Loucy (cell line): ENCODE measurements at regions not wholly inside any gene's neighbourhood (a gene's known extent, or its start where the extent isn't known, plus 50 kb on each side); places are given as distances from the start of the nearest gene placed in this dataset.
"Not testable (repeated sequence)": the region's sequence is repeated elsewhere in the genome, so short reads cannot be mapped to it uniquely, and the experiment has no call there.

Source experiments
- H2AFZ ChIP-seq: fragments of 200-600 bp; sonication (generic); 2 replicates; pipeline ENCODE4 v1.6.0; 2016; ENCODE audit warnings: antibody characterized with exemption, mild to moderate bottlenecking, low read length, moderate library complexity
- H3F3A ChIP-seq: fragments of 200-600 bp; 2 replicates; pipeline ENCODE4 v1.6.0; 2016; ENCODE audit warnings: antibody characterized with exemption, low read depth, mild to moderate bottlenecking
- H3K27me3 ChIP-seq: fragments of 200-600 bp; sonication (generic); 2 replicates; pipeline ENCODE4 v1.6.1; 2014; ENCODE audit warnings: low read length, mild to moderate bottlenecking; ENCODE audit not compliant: insufficient read depth, poor library complexity, severe bottlenecking
- H3K36me3 ChIP-seq: fragments of 200-600 bp; sonication (generic); 2 replicates; pipeline ENCODE4 v1.6.1; 2016; ENCODE audit warnings: low read length; ENCODE audit not compliant: insufficient read depth
- H3K4me1 ChIP-seq: fragments of 200-600 bp; sonication (generic); 2 replicates; pipeline ENCODE4 v1.5.1; 2014; ENCODE audit warnings: low read length, mild to moderate bottlenecking; ENCODE audit not compliant: insufficient read depth, poor library complexity, severe bottlenecking
- H3K4me2 ChIP-seq: fragments of 200-600 bp; sonication (generic); 2 replicates; pipeline ENCODE4 v1.6.0; 2014; ENCODE audit warnings: antibody characterized with exemption, low read length, low read depth, mild to moderate bottlenecking; ENCODE audit not compliant: poor library complexity, severe bottlenecking
- H3K4me3 ChIP-seq: fragments of 200-600 bp; sonication (generic); 2 replicates; pipeline ENCODE4 v1.5.1; 2014; ENCODE audit warnings: low read length, mild to moderate bottlenecking, mixed read lengths; ENCODE audit not compliant: poor library complexity, severe bottlenecking
- H3K79me2 ChIP-seq: fragments of 200-600 bp; sonication (generic); 2 replicates; pipeline ENCODE4 v1.6.1; 2014; ENCODE audit warnings: low read length; ENCODE audit not compliant: insufficient read depth
- H3K9ac ChIP-seq: fragments of 200-600 bp; sonication (generic); 2 replicates; pipeline ENCODE4 v1.6.0; 2014; ENCODE audit warnings: mild to moderate bottlenecking, low read depth, low read length, moderate library complexity; ENCODE audit not compliant: poor library complexity, severe bottlenecking
- H3K9me2 ChIP-seq: fragments of 200-600 bp; sonication (generic); replicated peaks from 2 replicates; pipeline ENCODE4 v1.6.1; 2016; ENCODE audit warnings: low read depth, low read length, mixed read lengths
- H3K9me3 ChIP-seq: fragments of 200-600 bp; sonication (generic); 2 replicates; pipeline ENCODE4 v1.6.1; 2014; ENCODE audit warnings: mild to moderate bottlenecking, antibody characterized with exemption, low read length, low read depth; ENCODE audit not compliant: insufficient read depth
- H4K20me1 ChIP-seq: fragments of 200-600 bp; sonication (generic); 2 replicates; pipeline ENCODE4 v1.6.0; 2014; ENCODE audit warnings: antibody characterized with exemption, low read length, mild to moderate bottlenecking; ENCODE audit not compliant: insufficient read depth, poor library complexity, severe bottlenecking
- CTCF ChIP-seq: fragments of 200-600 bp; sonication (generic); conservative IDR thresholded peaks from 2 replicates; pipeline ENCODE4 v1.5.1; 2014; ENCODE audit warnings: mild to moderate bottlenecking, antibody characterized with exemption, low read length
- EZH2phosphoT487 ChIP-seq: fragments of 200-600 bp; IDR thresholded peaks from 2 replicates; pipeline ENCODE4 v1.6.1; 2018; ENCODE audit warnings: antibody characterized with exemption, mild to moderate bottlenecking, moderate library complexity, borderline replicate concordance

- no peak overlapping the region for H2AFZ ChIP-seq
- H3K9me3 ChIP-seq: 0 out of 2 replicates have a peak, but pooled peaks cover 2% of the 10 kb centered on the region
- H3K27me3 ChIP-seq: no peaks in the 10 kb centered on the region
- TF ChIP-seq CTCF (no peak), EZH2phosphoT487 (no peak)
- no peak overlapping the region for H3K9ac ChIP-seq
- no peaks in the 10 kb centered on the region for H4K20me1 ChIP-seq
- no peaks in the 10 kb centered on the region for H3K79me2 ChIP-seq
- H3F3A ChIP-seq: no peaks in the 10 kb centered on the region
- H3K4me3 ChIP-seq: no peak overlapping the region
- H3K9me2 ChIP-seq: no peaks in the 10 kb centered on the region
- no peak overlapping the region for H3K4me2 ChIP-seq
- H3K36me3 ChIP-seq: no peaks in the 10 kb centered on the region
- no peaks in the 10 kb centered on the region for H3K4me1 ChIP-seq
Observed at GRCh38 chr20:12581644-12582289, 427.0 kb upstream of the SPTLC3 start.

GRCh38 chr20:12582710-12583109 is 426.1 kb upstream of the SPTLC3 start:
- not testable (repeated sequence) for H3K79me2 ChIP-seq, H3K4me2 ChIP-seq, H3F3A ChIP-seq, H3K9ac ChIP-seq, H3K27me3 ChIP-seq, H2AFZ ChIP-seq, H3K36me3 ChIP-seq, H3K4me1 ChIP-seq, H3K9me3 ChIP-seq, H3K4me3 ChIP-seq, H4K20me1 ChIP-seq, H3K9me2 ChIP-seq

GRCh38 chr20:12591949-12592470 is 416.8 kb upstream of the SPTLC3 start:
- no peak overlapping the region for H3K9ac ChIP-seq
- no peaks in the 10 kb centered on the region for H4K20me1 ChIP-seq
- no peak overlapping the region for H3K4me3 ChIP-seq
- no peaks in the 10 kb centered on the region for H3K36me3 ChIP-seq
- no peaks in the 10 kb centered on the region for H3K4me1 ChIP-seq
- TF ChIP-seq CTCF (no peak), EZH2phosphoT487 (no peak)
- no peak overlapping the region for H2AFZ ChIP-seq
- H3K9me2 ChIP-seq: no peaks in the 10 kb centered on the region
- no peaks in the 10 kb centered on the region for H3K79me2 ChIP-seq
- no peaks in the 10 kb centered on the region for H3F3A ChIP-seq
- no peak overlapping the region for H3K4me2 ChIP-seq
- no peaks in the 10 kb centered on the region for H3K9me3 ChIP-seq
- no peaks in the 10 kb centered on the region for H3K27me3 ChIP-seq

GRCh38 chr20:12592756-12593155 is 416.0 kb upstream of the SPTLC3 start:
- H3K4me3 ChIP-seq: no peak overlapping the region
- no peak overlapping the region for H3K4me2 ChIP-seq
- no peaks in the 10 kb centered on the region for H3K79me2 ChIP-seq
- no peak overlapping the region for H2AFZ ChIP-seq
- no peaks in the 10 kb centered on the region for H3K27me3 ChIP-seq
- no peak for TF ChIP-seq CTCF
- no peak for TF ChIP-seq EZH2phosphoT487
- H3K9ac ChIP-seq: no peak overlapping the region
- no peaks in the 10 kb centered on the region for H3F3A ChIP-seq
- H3K36me3 ChIP-seq: no peaks in the 10 kb centered on the region
- no peaks in the 10 kb centered on the region for H3K9me2 ChIP-seq
- H4K20me1 ChIP-seq: no peaks in the 10 kb centered on the region
- H3K4me1 ChIP-seq: no peaks in the 10 kb centered on the region
- no peaks in the 10 kb centered on the region for H3K9me3 ChIP-seq
